Body of pancreas (tissue), 4 donors: ENCODE measurements at regions not wholly inside any gene's neighbourhood (a gene's known extent, or its start where the extent isn't known, plus 50 kb on each side); places are given as distances from the start of the nearest gene placed in this dataset.

ENCODE experiments used
- ATAC-seq: fragments of 150-250 bp; one replicate; pipeline ENCODE4 v1.9.1; 2016
- DNase-seq, 4 donors: peaks; one replicate each; pipeline ENCODE4 v3.0.0-alpha.2; 2019
- H3K27ac ChIP-seq, 4 donors: fragments of 200-600 bp; sonication (generic); 1 replicate in 3 of 4; 2 replicates in 1 of 4; pipeline versions ENCODE4 v1.5.1 to v1.6.1; 2016 to 2019; ENCODE audit warnings: mild to moderate bottlenecking in 1 of 4, mixed read lengths in 1 of 4, moderate library complexity in 1 of 4
- H3K27me3 ChIP-seq, 2 donors: fragments of 200-600 bp; sonication (generic); one replicate each; pipeline ENCODE4 v1.6.0; 2016; ENCODE audit warnings: mild to moderate bottlenecking in 1 of 2
- H3K36me3 ChIP-seq, 2 donors: fragments of 200-600 bp; sonication (generic); replicated peaks in 1 of 2; 2 replicates each; pipeline ENCODE4 v1.5.1; 2016; ENCODE audit warnings: low read depth in 2 of 2; ENCODE audit not compliant: insufficient read depth in 1 of 2
- H3K4me1 ChIP-seq: fragments of 200-600 bp; sonication (generic); one replicate; pipeline ENCODE4 v1.6.0; 2016
- H3K4me3 ChIP-seq, 2 donors: fragments of 200-600 bp; sonication (generic); 1 replicate in 1 of 2; 2 replicates in 1 of 2; pipeline ENCODE4 v1.5.1; 2016 to 2019
- H3K9me3 ChIP-seq, 3 donors: fragments of 200-600 bp; sonication (generic); 1 replicate in 2 of 3; 2 replicates in 1 of 3; pipeline ENCODE4 v1.5.1; 2016
- POLR2A ChIP-seq, 3 donors: fragments of 450-650 bp; IDR thresholded peaks; one replicate each; pipeline ENCODE4 v1.6.1; 2016; ENCODE audit warnings: antibody characterized with exemption in 3 of 3, mild to moderate bottlenecking in 2 of 3
- WGBS, 2 donors: methylation state at CpG; one replicate each; pipeline ENCODE4 v1.1.5; 2017; 5-methylcytosine and 5-hydroxymethylcytosine counted together
- intact Hi-C: fragments of 100-400 bp; cut with DNase I; formaldehyde crosslinking; loops from one replicate; pipeline ENCODE4 v1.15.1; 2023
- TF ChIP-seq, protein P1 (sequence below), 7 experiments: fragments of 450-650 bp in 4 of 7; fragments of 200-600 bp in 3 of 7; sonication (generic) in 3 of 7; IDR thresholded peaks; one replicate each; pipeline ENCODE4 v1.5.1; 2016 to 2019; ENCODE audit warnings: antibody characterized with exemption in 7 of 7

DNA sequence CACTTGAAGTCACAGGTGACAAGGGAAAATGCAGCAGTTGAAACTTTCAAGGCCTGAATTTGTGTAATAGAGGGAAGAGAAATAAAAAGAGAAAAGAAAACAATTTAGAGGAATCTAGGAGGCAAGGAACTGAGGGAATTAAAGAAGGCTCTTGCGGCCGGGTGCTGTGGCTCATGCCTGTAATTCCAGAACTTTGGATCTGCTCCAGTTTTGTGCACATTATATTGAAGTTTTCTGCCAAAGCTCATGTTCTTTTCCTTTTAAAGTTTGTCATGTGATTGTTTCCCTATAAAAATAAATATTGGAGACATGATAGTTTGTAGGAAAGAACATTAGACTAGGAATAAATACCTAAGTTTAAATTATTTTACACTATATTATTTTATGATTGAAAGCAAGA is 433.9 kb upstream of the CPEB2 start:
- intact Hi-C loops = no loop called here
- H3K27ac ChIP-seq = no peak overlapping the region
- ATAC-seq = no peak
- DNase-seq = no peak
- H3K9me3 ChIP-seq = no peaks in the 10 kb centered on the region
- no peak for TF ChIP-seq POLR2A (IDR thresholded peaks at IDR 0.05)
- TF ChIP-seq, protein P1, sequence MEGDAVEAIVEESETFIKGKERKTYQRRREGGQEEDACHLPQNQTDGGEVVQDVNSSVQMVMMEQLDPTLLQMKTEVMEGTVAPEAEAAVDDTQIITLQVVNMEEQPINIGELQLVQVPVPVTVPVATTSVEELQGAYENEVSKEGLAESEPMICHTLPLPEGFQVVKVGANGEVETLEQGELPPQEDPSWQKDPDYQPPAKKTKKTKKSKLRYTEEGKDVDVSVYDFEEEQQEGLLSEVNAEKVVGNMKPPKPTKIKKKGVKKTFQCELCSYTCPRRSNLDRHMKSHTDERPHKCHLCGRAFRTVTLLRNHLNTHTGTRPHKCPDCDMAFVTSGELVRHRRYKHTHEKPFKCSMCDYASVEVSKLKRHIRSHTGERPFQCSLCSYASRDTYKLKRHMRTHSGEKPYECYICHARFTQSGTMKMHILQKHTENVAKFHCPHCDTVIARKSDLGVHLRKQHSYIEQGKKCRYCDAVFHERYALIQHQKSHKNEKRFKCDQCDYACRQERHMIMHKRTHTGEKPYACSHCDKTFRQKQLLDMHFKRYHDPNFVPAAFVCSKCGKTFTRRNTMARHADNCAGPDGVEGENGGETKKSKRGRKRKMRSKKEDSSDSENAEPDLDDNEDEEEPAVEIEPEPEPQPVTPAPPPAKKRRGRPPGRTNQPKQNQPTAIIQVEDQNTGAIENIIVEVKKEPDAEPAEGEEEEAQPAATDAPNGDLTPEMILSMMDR (IDR thresholded peaks at IDR 0.05) = no peak
- no peak overlapping the region for H3K4me3 ChIP-seq
- H3K4me1 ChIP-seq = no peaks in the 10 kb centered on the region
- H3K27me3 ChIP-seq = no peaks in the 10 kb centered on the region
- H3K36me3 ChIP-seq = no peaks in the 10 kb centered on the region
- WGBS, 2 donors = 63 to 77% methylated on average over 2 of the region's 2 CpGs

DNA sequence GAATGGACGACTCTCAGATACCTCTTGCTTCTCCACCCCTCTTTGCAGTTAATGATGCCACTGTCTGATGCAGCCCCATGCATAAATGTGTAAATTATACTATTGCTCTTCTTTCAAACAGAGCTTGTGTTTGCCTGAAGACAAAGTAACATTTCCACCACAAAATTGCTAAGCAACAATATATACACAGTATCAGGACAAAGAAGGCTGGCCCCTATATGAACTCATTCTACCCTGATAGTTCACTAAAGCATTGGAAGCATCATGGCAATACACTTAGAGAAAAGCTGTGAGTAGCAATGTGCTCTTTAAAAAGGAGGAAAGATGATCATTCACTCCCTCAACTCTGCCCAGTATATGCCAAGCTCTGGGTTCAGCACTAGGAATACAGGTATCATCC is 427.0 kb upstream of the CPEB2 start:
- no peak for TF ChIP-seq POLR2A (IDR thresholded peaks at IDR 0.05)
- TF ChIP-seq, protein P1 (IDR thresholded peaks at IDR 0.05) = no peak
- DNase-seq = no peak
- H3K4me1 ChIP-seq = no peaks in the 10 kb centered on the region
- H3K4me3 ChIP-seq = no peak overlapping the region
- no peaks in the 10 kb centered on the region for H3K36me3 ChIP-seq
- no peaks in the 10 kb centered on the region for H3K27me3 ChIP-seq
- WGBS, 2 donors = 64 to 79% methylated on average over 1 of the region's 1 CpG
- no peak overlapping the region for H3K27ac ChIP-seq
- intact Hi-C loops = no loop called here
- no peak for ATAC-seq
- no peaks in the 10 kb centered on the region for H3K9me3 ChIP-seq

DNA sequence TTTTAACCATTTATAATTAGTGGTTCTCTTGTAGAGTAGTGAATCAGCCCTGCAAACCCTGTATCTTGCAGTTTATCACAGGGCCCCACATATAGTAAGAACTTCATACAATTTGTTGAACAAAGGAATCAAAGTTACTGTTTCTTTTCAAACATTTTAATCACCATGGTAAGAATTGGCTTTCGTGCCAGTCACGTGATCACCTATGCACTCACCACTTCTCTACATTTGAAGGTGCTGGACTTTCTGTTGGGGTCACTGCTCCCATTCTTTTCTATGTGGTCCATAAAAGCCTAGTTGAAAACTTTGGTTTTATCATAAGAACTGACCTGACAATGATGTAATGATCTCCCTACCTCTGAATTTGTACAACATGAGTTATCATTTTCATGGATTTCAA is 426.4 kb upstream of the CPEB2 start:
- DNase-seq (no peak), ATAC-seq (no peak)
- H3K27ac ChIP-seq = no peak overlapping the region
- H3K27me3 ChIP-seq = no peaks in the 10 kb centered on the region
- H3K4me3 ChIP-seq = no peak overlapping the region
- intact Hi-C loops = no loop called here
- H3K4me1 ChIP-seq = no peaks in the 10 kb centered on the region
- H3K36me3 ChIP-seq = no peaks in the 10 kb centered on the region
- 22 to 41% methylated on average over 2 of the region's 2 CpGs for WGBS, 2 donors
- TF ChIP-seq, protein P1 (IDR thresholded peaks at IDR 0.05) = no peak
- no peak for TF ChIP-seq POLR2A (IDR thresholded peaks at IDR 0.05)
- no peaks in the 10 kb centered on the region for H3K9me3 ChIP-seq

DNA sequence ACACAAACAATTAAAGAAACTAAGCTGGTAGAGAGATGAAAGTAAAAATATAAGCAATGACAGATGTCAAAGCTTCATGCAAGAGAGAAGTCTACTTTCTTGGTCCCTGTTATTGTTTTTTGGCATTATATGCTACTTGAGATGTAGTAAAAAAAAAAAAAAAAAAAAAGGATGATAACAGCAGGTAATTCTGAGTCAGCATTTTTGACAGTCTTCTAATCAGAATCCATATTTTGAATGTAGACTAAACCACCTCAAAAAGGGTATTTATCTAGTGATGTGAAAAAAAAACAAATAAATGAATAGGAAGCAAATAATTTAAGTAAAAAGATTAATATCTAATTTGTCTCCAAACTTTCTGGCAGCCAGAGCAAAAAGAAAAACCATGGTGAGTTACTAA is 422.2 kb upstream of the CPEB2 start:
- H3K27ac ChIP-seq = no peak overlapping the region
- no peak overlapping the region for H3K4me3 ChIP-seq
- TF ChIP-seq POLR2A (IDR thresholded peaks at IDR 0.05) = no peak
- TF ChIP-seq, protein P1 (IDR thresholded peaks at IDR 0.05) = no peak
- no peaks in the 10 kb centered on the region for H3K27me3 ChIP-seq
- DNase-seq (no peak), ATAC-seq (no peak)
- intact Hi-C loops = no loop called here
- H3K4me1 ChIP-seq = no peaks in the 10 kb centered on the region
- no peaks in the 10 kb centered on the region for H3K9me3 ChIP-seq
- no peaks in the 10 kb centered on the region for H3K36me3 ChIP-seq

DNA sequence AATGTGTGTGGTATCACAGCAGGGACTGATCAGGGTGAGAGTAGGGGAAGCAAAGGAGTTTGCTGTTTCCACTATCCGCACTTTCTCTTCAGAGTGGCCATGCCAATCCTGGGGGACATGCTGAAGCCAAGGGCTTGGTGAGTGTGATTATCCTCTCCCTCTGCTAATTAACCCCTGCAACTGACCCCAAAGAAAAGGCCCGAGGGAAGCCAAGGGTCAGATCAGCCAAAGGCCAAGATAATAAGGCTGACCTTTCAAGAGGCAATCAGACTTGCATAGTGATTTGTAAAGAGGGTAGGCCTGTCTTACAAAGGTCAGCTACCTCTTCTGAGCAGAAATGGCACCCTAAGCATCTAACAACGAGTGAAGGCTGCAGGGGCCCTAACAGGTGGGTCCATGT is 420.5 kb upstream of the CPEB2 start:
- 25 to 29% methylated on average over 3 of the region's 3 CpGs for WGBS, 2 donors
- intact Hi-C loops = no loop called here
- ATAC-seq = no peak

More for the DNA sequence above, 420.5 kb upstream of the CPEB2 start:
- no peaks in the 10 kb centered on the region for H3K27me3 ChIP-seq
- no peak overlapping the region for H3K4me3 ChIP-seq
- no peaks in the 10 kb centered on the region for H3K9me3 ChIP-seq
- H3K36me3 ChIP-seq = no peaks in the 10 kb centered on the region
- TF ChIP-seq, protein P1 (IDR thresholded peaks at IDR 0.05) = no peak
- no peak for TF ChIP-seq POLR2A (IDR thresholded peaks at IDR 0.05)
- H3K4me1 ChIP-seq = no peaks in the 10 kb centered on the region
- DNase-seq = no peak
- no peak overlapping the region for H3K27ac ChIP-seq
